ENCODE measurements at regions not wholly inside any gene's neighbourhood (a gene's known extent, or its start where the extent isn't known, plus 50 kb on each side); places are given as distances from the start of the nearest gene placed in this dataset.

DNA sequence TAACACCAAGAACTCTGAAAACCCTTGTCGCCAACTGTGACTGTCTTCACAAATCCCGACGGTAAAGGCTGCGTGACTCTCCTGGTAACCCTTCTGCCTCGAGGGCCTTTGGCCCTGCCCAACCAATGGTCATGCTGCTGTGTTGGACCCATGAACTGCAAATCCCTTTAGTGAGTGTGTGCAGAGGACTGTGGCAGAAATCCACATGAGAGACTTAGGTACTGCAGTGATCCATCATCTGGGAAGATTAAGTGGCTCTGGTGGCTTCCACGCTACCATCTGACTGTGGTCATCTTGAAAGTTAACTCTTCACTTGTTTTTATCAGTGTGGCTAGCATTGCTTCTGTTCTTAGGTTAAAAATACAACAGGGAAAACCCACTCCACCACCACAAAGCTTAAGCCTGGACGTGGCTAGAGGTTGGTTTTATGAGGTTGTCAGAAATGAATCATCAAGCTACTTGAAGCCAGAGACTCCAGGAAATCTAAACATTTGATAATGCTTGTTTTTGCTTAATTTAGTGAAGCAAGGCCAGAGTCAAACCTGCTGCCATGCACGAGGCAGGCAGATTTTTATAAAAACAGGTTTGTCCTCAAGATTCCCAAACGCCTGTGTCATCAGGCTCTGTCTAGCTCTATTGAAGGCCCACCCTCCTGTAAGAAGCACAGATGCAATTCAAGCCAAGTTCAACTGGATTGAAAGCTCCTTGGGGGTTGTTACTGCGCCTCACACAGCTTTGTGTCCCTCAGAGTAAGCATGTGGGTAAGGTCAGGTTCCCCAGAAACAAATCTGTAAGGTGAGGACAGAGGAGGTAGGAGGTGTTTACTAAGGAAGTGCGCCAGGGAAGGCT is 52.7 kb upstream of the ERCC6L2 start:
- no peak for DNase-seq (ENCODE audit: low spot score)

- DNase-seq (ENCODE audit: low spot score), result no peak
Measured at GRCh38 chr9:95822015-95822414, 53.5 kb upstream of the ERCC6L2 start.

DNA sequence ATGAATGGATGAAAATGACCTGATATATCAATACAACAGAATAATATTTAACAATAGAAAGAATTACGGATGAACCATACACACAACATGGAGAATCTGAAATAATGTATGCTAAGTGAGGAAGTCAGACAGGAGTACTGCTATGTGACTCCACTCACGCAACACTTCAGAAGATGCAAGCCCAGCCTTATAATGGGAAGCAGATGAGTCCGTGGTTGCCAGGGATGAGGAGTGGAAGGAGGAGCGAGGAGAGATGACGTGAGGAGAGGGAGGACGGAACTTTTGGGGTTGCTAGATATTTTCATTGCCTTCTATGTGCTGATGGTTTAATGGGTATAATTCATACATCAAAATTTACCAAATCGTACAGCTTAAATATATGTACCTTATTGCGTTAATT is 55.4 kb upstream of the ERCC6L2 start:
- DNase-seq (ENCODE audit: low spot score), result no peak

- no peak for DNase-seq (ENCODE audit: low spot score)
Measured at GRCh38 chr9:95819636-95820035, 55.9 kb upstream of the ERCC6L2 start.

DNA sequence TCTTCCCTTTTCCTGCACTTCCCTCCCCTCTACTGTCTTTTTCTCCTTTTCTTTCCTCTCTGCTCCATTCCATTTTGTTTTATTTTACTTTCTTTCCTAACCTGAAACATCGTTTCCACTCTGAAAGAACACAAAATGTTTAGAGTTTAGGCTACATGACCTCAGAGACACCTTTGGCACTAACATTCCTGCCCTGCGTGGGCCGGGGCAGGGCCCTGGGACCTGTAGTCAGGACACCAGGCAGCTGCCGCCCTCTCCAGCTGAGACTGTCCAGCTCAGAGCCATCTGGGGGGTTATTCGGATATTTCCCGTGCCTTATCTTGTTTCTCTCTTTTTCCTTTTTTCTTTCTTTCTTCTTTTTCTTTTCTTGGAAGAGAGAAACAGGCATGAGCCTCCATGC is 58.3 kb upstream of the ERCC6L2 start:
- no peak for DNase-seq (ENCODE audit: low spot score)

DNA sequence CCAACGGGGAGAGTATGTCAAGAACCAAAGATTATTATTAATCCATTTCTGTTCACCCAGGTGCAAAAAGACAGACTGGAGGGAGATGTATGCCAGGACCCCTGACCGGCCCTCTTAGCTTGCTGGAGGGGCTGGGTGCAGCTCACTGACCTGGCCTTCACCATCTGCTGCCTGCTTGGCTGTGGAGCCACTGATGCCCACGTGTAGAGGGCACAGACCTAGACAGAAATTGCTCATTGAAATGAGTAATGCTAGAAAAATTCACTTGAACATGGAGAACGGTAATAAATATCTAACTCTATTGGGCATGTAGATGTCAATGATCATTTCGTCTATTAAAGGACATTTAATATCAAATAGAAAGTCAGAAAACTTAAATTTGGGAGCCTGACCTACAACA is 58.8 kb upstream of the ERCC6L2 start:
- DNase-seq (ENCODE audit: low spot score), result no peak

DNA sequence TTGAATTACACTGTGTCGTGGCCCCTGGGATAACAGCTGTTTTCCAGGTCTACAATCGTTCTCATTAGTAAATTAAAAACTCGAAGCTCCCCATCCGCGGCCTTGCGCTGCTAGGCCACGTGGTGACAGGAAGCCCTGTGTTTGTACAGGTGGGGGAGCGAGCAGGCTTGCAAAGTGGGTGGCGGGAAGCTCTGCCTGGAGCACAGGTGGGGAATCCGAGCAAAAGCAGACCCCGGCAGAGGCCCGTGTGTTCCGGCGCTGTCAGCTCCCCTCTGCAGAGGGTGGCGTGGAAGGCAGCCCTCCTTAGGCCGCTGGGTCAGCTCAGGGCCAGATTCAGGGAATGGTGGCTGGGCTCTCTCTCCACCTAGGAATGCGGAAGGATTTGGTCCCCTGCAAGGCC is 59.5 kb upstream of the ERCC6L2 start:
- no peak for DNase-seq (ENCODE audit: low spot score)

- no peak for DNase-seq (ENCODE audit: low spot score)
Measured at GRCh38 chr9:95815133-95815532, 60.4 kb upstream of the ERCC6L2 start.

- DNase-seq (ENCODE audit: low spot score), result no peak
Measured at GRCh38 chr9:95813923-95814322, 61.6 kb upstream of the ERCC6L2 start.

GRCh38 chr9:95810814-95811213 is 64.7 kb upstream of the ERCC6L2 start:
- no peak for DNase-seq (ENCODE audit: low spot score)

GRCh38 chr9:95810133-95810532 is 65.4 kb upstream of the ERCC6L2 start:
- no peak for DNase-seq (ENCODE audit: low spot score)

DNA sequence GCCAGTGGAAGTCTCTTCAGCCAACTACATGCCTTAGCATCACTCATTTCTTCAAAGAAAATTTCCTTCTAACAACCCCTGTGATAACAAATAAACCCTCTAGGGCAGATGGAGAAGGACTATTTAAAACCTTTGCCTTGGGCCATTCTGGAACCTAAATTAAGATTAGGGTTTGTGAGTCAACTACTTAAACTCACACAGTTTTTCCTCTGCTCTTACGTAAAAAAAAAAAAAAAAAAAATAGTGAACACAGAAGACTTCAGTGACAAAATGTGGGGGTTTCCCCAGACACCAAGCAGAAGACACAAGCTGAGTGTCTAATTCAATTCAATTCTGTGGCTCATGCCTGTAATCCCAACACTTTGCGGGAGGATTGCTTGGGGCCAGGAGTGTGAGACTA is 65.8 kb upstream of the ERCC6L2 start:
- no peak for DNase-seq (ENCODE audit: low spot score)

DNA sequence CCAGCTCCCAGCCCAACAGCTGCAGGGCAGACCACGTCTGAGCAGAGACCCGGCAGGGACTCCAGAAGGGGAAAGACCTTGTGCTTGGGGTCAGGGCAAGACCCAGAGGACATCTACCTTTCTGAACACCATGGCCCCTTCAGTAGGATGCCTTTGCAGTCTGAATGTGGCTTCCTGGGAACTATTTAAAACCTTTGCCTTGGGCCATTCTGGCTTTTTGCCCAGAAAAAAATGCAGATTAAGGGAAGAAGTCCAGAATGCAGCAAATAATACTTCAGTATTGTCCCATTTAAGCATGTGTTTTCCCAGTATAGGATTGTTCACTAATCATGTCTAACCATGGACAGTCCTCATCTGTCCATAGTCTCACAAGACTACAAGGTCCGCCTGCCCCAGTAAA is 67.5 kb upstream of the ERCC6L2 start:
- DNase-seq (ENCODE audit: low spot score), result no peak

DNA sequence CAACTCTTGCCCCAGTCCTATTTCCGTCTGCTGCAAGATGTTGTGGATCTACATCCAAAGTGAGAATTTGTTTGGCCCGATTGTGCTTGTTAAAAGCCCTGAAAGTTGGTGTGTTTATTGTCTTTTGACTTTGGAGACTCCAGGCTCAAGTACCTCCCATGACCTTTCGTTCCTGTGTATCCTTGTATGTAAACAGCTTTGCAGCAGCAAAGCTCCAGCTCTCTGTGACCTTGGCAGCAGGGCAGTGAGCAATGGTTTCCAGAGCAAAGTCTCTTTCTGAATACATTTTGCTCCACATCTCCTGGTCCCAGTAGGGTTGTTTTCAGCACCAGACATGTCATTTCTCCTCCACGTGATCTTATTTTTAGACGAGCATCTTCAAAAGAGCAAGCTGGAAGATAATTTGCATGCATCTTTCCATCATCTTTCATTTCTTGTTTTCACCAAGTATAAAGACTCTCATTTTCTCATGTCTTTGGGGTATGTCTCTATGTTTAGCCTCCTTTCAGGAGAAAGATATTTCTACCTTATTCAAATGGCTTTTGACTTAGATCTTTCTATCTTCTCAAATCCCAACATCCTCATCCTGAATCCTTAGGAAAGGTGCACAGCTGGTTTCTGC is 68.1 kb upstream of the ERCC6L2 start:
- DNase-seq (ENCODE audit: low spot score), result no peak

DNA sequence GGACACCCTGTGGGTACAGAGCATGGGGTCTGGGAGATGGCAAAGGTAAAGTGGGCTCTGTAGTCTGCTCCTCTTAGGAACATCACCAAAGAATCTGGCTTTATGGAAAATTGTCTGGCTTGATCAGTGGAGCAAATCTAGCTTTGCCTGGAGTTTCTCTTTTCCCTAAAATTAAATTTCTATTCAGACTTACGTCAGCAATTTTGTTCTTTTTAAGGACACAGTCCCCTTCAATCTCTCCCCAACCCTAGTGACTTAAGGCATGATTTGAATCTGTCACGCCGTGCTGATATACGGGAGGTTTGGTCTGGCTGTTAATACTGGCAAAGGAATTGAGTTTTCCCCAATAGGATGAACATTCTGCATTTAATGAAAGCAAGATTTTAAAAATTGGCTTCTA is 72.3 kb upstream of the ERCC6L2 start:
- DNase-seq (ENCODE audit: low spot score), result no peak

GRCh38 chr9:95801797-95802196 is 73.7 kb upstream of the ERCC6L2 start:
- DNase-seq (ENCODE audit: low spot score), result no peak

GRCh38 chr9:95796029-95796428 is 79.5 kb upstream of the ERCC6L2 start:
- DNase-seq (ENCODE audit: low spot score), result no peak

DNA sequence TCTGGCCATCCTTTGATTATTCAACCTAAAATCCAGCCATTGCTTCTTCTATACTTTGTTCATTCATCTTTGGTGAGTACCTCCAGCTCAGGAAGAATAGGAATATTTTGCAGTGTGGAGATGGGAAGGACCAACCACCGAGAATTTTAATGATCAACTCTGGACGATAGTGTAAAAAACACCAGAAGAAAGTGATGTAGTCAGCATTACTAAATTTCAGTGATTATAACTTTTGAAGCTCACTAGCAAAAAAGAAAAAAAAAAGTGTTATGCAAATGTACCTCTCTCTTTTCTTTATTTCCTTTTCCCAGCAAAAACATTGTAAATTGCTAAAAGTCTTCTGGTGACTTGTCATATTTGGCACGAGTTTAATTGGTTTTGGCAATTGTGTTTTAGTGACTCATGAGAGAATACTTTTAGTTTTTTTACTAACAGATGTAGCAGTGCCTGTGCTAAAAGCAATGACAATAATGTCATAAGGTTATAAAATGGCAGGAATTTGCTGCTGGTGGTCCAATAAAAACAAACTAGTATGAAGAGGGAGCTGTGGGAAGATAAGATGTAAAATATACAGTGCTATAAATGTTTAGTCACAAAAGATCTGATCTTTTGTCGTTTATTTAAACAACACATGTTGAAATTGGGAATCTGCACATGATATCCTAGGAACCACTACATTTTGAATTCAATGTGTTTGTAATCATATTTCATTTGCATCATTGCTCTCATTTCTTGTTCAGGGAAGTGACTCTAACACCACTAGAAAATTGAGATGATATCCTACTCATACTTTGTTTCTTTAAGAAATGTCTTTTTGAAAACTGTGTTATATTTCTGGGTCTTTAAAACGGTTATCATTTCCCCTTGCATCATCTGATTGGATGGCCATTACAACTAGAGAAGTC is 81.3 kb upstream of the ERCC6L2 start:
- no peak for DNase-seq (ENCODE audit: low spot score)

- DNase-seq (ENCODE audit: low spot score), result no peak
Measured at GRCh38 chr9:95791695-95792094, 83.8 kb upstream of the ERCC6L2 start.

GRCh38 chr9:95791286-95791685 is 84.2 kb upstream of the ERCC6L2 start:
- DNase-seq (ENCODE audit: low spot score), result no peak

DNA sequence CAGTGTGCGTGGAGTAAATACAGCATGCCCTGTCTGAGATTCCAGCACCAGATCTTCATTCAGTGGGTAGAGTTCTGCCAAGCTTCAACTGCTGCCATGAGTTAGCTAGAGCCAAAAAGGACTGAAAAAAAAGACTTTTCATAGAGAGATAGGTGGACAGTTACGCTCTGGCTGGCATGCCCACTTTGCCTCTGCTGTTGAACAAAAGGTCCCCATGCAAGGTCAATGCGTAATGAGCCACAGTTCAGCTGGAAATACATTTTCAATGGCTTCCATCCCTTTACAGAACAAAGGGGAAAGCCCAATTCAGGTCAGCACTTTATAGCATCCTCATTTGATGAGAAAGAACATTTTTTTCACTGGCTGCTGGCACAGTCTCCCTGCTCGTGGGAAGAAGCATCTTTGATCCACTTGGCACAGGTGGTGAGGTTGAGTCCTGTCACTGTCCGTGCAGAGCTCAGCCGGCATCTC is 86.9 kb upstream of the ERCC6L2 start:
- no peak for DNase-seq (ENCODE audit: low spot score)

DNA sequence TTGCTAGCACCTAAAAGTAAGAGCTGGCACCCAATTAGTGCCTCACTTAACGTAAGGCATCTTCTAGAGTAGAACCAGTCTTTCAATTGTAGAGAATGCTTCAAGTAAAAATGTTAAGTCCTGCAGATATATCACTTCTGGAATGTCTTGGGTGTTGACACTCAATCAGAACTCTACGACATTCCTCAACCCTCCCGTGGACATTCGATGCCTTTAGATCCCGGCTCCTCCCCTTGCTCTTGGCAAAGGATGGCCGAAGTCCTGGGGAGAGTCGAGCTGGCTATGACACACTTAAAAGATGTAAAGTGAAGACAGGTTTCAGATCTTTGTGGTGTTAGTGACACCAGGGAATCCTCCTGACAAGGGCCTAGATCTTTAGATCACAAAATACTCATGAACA is 87.5 kb upstream of the ERCC6L2 start:
- DNase-seq (ENCODE audit: low spot score), result no peak

DNA sequence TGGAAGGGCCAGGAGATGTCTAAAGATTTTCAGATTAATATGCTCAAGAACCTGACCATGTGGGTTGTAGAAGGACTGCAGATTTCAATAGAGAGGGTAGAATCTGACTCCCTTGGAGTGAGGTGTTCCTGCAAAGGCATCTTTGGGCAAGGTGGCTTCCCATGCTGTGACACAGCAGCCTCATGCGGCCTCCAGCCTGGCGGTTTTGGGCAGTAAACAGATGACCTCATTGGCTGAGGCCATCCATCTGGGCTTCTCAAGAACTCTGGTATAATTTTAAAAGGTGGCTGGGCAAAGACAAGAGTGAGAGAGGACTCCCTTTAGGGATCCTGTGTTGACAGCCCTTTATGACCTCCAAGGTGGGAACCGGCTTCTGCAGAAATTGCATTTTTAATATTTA is 90.3 kb upstream of the ERCC6L2 start:
- no peak for DNase-seq (ENCODE audit: low spot score)
